ENCODE measurements at regions not wholly inside any gene's neighbourhood (a gene's known extent, or its start where the extent isn't known, plus 50 kb on each side); places are given as distances from the start of the nearest gene placed in this dataset.

DNA sequence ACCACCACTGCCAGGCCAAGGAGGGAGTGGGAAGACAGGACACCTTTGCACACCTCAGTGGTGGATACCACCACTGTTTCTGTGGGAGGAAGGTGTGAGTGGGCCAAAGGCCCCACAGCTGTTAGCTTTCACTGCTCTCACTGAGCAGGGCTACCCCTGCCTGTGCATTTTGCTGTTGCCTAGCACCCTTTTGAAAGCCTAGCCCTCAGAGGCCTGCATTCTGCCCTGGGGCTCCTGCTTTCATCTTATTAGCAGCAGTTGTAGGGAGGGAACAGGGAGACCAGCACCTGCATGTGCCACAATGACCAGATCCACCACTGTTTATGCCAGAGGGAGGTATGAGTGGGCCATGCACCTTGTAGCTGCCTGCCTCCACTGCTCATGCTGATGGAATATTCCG, 110.9 kb upstream of the C21orf91 start:
- TF ChIP-seq, protein P1, sequence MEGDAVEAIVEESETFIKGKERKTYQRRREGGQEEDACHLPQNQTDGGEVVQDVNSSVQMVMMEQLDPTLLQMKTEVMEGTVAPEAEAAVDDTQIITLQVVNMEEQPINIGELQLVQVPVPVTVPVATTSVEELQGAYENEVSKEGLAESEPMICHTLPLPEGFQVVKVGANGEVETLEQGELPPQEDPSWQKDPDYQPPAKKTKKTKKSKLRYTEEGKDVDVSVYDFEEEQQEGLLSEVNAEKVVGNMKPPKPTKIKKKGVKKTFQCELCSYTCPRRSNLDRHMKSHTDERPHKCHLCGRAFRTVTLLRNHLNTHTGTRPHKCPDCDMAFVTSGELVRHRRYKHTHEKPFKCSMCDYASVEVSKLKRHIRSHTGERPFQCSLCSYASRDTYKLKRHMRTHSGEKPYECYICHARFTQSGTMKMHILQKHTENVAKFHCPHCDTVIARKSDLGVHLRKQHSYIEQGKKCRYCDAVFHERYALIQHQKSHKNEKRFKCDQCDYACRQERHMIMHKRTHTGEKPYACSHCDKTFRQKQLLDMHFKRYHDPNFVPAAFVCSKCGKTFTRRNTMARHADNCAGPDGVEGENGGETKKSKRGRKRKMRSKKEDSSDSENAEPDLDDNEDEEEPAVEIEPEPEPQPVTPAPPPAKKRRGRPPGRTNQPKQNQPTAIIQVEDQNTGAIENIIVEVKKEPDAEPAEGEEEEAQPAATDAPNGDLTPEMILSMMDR (IDR thresholded peaks at IDR 0.05; ENCODE audit: extremely low read depth in 1 of 2, insufficient read depth in 1 of 2, low read depth in 1 of 2, low read length in 2 of 2), result no peak
- TF ChIP-seq MYC (IDR thresholded peaks at IDR 0.05; ENCODE audit: low read depth, low read length) (no peak), EZH2 (IDR thresholded peaks at IDR 0.05; ENCODE audit: borderline replicate concordance, low read depth, low read length, severe bottlenecking) (no peak), POLR2A (IDR thresholded peaks at IDR 0.05; ENCODE audit: low read depth, low read length) (no peak), POLR2AphosphoS5 (IDR thresholded peaks at IDR 0.05; ENCODE audit: insufficient read depth, low read depth, low read length) (no peak), JUN (IDR thresholded peaks at IDR 0.05; ENCODE audit: borderline replicate concordance, insufficient read depth, insufficient read length, low read depth) (no peak)
- TF ChIP-seq, protein P2, sequence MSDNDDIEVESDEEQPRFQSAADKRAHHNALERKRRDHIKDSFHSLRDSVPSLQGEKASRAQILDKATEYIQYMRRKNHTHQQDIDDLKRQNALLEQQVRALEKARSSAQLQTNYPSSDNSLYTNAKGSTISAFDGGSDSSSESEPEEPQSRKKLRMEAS (IDR thresholded peaks at IDR 0.05; ENCODE audit: insufficient read depth, insufficient read length), result no peak

Data from endothelial cell of umbilical vein (primary cell).